ENCODE measurements at regions not wholly inside any gene's neighbourhood (a gene's known extent, or its start where the extent isn't known, plus 50 kb on each side); places are given as distances from the start of the nearest gene placed in this dataset.

GRCh38 chr7:120028636-120029035, 244.3 kb upstream of the KCND2 start:
- TF ChIP-seq TARDBP (IDR thresholded peaks at IDR 0.05) (no peak), SUZ12 (IDR thresholded peaks at IDR 0.05) (no peak), FOXK2 (IDR thresholded peaks at IDR 0.05) (no peak), SP1 (IDR thresholded peaks at IDR 0.05) (no peak), HDGF (IDR thresholded peaks at IDR 0.05; ENCODE audit: borderline replicate concordance) (no peak), L3MBTL2 (conservative IDR thresholded peaks at IDR 0.05) (no peak), PKNOX1 (IDR thresholded peaks at IDR 0.05) (no peak), ARNT (IDR thresholded peaks at IDR 0.05) (no peak), CTBP1 (IDR thresholded peaks at IDR 0.05; ENCODE audit: borderline replicate concordance) (no peak), ELF4 (IDR thresholded peaks at IDR 0.05) (no peak), ZNF384 (IDR thresholded peaks at IDR 0.05) (no peak), FOXA1 (IDR thresholded peaks at IDR 0.05) (no peak), NFRKB (IDR thresholded peaks at IDR 0.05) (no peak), BHLHE40 (IDR thresholded peaks at IDR 0.05; ENCODE audit: borderline replicate concordance) (no peak), LEF1 (IDR thresholded peaks at IDR 0.05; ENCODE audit: borderline replicate concordance) (no peak)
- no peak for DNase-seq (ENCODE audit: extremely low spot score)
- POLR2A ChIA-PET: no interaction called here
- CTCF ChIA-PET: no interaction called here

GRCh38 chr7:120030876-120031275, 242.1 kb upstream of the KCND2 start:
- TF ChIP-seq NFRKB (IDR thresholded peaks at IDR 0.05): no peak
- no peak for TF ChIP-seq PKNOX1 (IDR thresholded peaks at IDR 0.05)
- TF ChIP-seq ELF4 (IDR thresholded peaks at IDR 0.05): no peak
- no peak for TF ChIP-seq ARNT (IDR thresholded peaks at IDR 0.05)
- no peak for DNase-seq (ENCODE audit: extremely low spot score)
- ChIA-PET POLR2A (no interaction called here), CTCF (no interaction called here)

GRCh38 chr7:120033114-120033513, 239.9 kb upstream of the KCND2 start:
- TF ChIP-seq FOXM1 (IDR thresholded peaks at IDR 0.05; ENCODE audit: borderline replicate concordance) (no peak), TARDBP (IDR thresholded peaks at IDR 0.05) (no peak), FOXK2 (IDR thresholded peaks at IDR 0.05) (no peak), PKNOX1 (IDR thresholded peaks at IDR 0.05) (no peak), ZNF384 (IDR thresholded peaks at IDR 0.05) (no peak), L3MBTL2 (conservative IDR thresholded peaks at IDR 0.05) (no peak), LEF1 (IDR thresholded peaks at IDR 0.05; ENCODE audit: borderline replicate concordance) (no peak), CTBP1 (IDR thresholded peaks at IDR 0.05; ENCODE audit: borderline replicate concordance) (no peak)
- POLR2A ChIA-PET: no interaction called here
- CTCF ChIA-PET: no interaction called here

GRCh38 chr7:120039138-120039537, 233.8 kb upstream of the KCND2 start:
- POLR2A ChIA-PET: no interaction called here
- TF ChIP-seq L3MBTL2 (conservative IDR thresholded peaks at IDR 0.05) (no peak), TARDBP (IDR thresholded peaks at IDR 0.05) (no peak), NFRKB (IDR thresholded peaks at IDR 0.05) (no peak), SP1 (IDR thresholded peaks at IDR 0.05) (no peak), PKNOX1 (IDR thresholded peaks at IDR 0.05) (no peak), FOXA1 (IDR thresholded peaks at IDR 0.05) (no peak), SUZ12 (IDR thresholded peaks at IDR 0.05) (no peak), FOXM1 (IDR thresholded peaks at IDR 0.05; ENCODE audit: borderline replicate concordance) (no peak), HDGF (IDR thresholded peaks at IDR 0.05; ENCODE audit: borderline replicate concordance) (no peak), CTBP1 (IDR thresholded peaks at IDR 0.05; ENCODE audit: borderline replicate concordance) (no peak), ARNT (IDR thresholded peaks at IDR 0.05) (no peak), ZNF384 (IDR thresholded peaks at IDR 0.05) (no peak), BHLHE40 (IDR thresholded peaks at IDR 0.05; ENCODE audit: borderline replicate concordance) (no peak)
- no peak for DNase-seq (ENCODE audit: extremely low spot score)
- CTCF ChIA-PET: no interaction called here

More at GRCh38 chr7:120033114-120033513, 239.9 kb upstream of the KCND2 start:
- DNase-seq (ENCODE audit: extremely low spot score): no peak

GRCh38 chr7:120041798-120042197, 231.2 kb upstream of the KCND2 start:
- ChIA-PET POLR2A (no interaction called here), CTCF (no interaction called here)
- TF ChIP-seq PKNOX1 (IDR thresholded peaks at IDR 0.05) (no peak), TARDBP (IDR thresholded peaks at IDR 0.05) (no peak), CTBP1 (IDR thresholded peaks at IDR 0.05; ENCODE audit: borderline replicate concordance) (no peak), ARNT (IDR thresholded peaks at IDR 0.05) (no peak), L3MBTL2 (conservative IDR thresholded peaks at IDR 0.05) (no peak), ZNF384 (IDR thresholded peaks at IDR 0.05) (no peak), FOXK2 (IDR thresholded peaks at IDR 0.05) (no peak), HDGF (IDR thresholded peaks at IDR 0.05; ENCODE audit: borderline replicate concordance) (no peak), FOXM1 (IDR thresholded peaks at IDR 0.05; ENCODE audit: borderline replicate concordance) (no peak)
- DNase-seq (ENCODE audit: extremely low spot score): no peak

- no peak for DNase-seq (ENCODE audit: extremely low spot score)
- CTCF ChIA-PET: no interaction called here
- TF ChIP-seq ARNT (IDR thresholded peaks at IDR 0.05): no peak
- TF ChIP-seq SP1 (IDR thresholded peaks at IDR 0.05): no peak
- no peak for TF ChIP-seq LEF1 (IDR thresholded peaks at IDR 0.05; ENCODE audit: borderline replicate concordance)
- no peak for TF ChIP-seq FOXM1 (IDR thresholded peaks at IDR 0.05; ENCODE audit: borderline replicate concordance)
- TF ChIP-seq SUZ12 (IDR thresholded peaks at IDR 0.05): no peak
- TF ChIP-seq PKNOX1 (IDR thresholded peaks at IDR 0.05): no peak
- POLR2A ChIA-PET: no interaction called here
These were observed 229.7 kb upstream of the KCND2 start for GRCh38 chr7:120043250-120043649.
